ENCODE measurements at regions not wholly inside any gene's neighbourhood (a gene's known extent, or its start where the extent isn't known, plus 50 kb on each side); places are given as distances from the start of the nearest gene placed in this dataset.

DNA sequence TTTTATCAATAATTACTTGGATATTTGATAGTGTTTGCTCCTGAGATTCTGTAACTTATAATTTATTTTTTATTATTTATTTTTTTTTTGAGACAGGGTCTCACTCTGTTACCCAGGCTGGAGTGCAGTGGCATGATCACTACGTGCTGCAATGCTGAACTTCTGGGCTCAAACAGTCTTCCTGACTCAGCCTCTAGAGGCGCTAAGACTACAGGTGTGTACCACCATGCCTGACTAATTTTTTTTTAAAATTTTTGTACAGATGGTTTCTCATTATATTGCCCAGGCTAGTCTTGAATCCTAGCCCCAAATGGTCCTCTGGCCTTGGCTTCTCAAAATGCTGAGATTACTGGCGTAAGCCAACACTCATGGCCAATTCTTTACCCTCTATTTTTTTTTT is 845.5 kb upstream of the ADGRL4 start:
- DNase-seq (ENCODE audit: low read depth), result no peak

DNA sequence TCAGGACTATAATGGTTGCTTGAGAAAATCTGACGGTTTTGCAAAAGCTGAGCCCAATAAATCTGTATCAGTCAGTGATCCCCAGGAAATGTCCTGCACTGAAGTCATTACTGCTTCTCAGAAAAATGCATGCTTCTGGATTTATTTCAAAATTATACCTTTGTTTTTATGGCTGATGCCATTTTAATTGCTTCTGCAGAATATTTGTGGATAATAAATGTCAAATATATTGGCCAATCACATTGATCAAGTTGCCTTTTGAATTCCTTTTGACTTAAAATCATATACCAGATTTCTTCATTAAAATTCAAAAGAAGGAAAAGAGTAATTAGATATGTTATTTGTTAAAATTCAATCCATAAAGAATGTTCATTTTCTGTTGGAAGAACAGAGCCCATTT is 842.9 kb upstream of the ADGRL4 start:
- no peak for DNase-seq (ENCODE audit: low read depth)

DNA sequence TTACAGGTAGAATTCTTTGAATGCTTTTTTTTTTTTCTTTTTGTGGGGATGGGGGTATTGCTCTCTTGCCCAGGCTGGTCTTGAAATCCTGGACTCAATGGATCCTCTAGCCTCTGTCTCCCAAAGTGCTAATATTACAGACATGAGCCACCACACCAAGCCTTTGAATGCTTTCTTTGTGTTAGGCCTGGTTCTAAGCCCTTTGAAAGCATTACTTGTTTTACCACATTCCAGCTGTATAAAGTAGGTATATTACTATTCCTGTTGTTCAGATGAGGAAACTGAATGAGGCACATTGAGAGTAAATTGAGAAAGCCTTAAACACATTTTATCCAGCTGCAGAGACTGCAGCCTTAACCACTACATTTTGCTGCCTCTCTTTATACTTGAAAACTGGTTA is 841.8 kb upstream of the ADGRL4 start:
- DNase-seq (ENCODE audit: low read depth), result no peak

DNA sequence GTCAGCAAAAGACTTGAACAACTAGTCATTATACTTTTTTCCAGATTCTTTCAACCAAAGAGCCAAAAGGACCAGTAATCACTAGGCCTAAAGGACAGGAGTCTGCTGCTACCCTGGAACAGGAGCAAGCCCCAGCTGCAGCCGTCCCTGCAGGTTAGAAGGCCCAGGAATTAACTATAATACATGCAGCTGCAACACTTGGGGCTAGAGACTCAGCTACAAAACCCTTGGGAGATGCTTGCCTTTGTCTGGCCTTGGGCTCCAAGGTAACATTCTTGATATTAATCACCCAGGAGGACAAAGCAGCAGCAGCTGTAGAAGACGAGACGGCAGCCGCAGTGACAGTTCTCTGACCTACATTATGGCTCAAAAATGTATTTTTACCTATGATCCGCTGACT is 841.2 kb upstream of the ADGRL4 start:
- no peak for DNase-seq (ENCODE audit: low read depth)

DNA sequence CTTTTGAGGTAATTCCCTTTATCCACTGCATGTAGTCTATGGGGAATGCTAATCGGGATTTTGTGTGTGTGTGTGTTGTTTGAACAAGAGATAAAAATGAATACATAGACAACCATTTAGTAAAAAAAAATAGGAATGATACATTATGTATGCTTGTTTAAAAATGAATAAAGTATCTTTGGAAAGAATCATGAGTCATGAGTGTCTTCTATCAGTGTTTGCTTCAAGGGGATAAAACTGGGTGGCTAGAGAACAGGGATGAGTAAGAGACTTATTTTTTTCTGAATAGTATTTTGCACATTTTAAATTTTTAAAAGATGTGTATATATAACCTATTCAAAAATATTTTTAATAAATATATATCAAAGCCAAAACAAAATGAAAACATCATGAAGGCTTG is 839.4 kb upstream of the ADGRL4 start:
- DNase-seq (ENCODE audit: low read depth), result no peak

DNA sequence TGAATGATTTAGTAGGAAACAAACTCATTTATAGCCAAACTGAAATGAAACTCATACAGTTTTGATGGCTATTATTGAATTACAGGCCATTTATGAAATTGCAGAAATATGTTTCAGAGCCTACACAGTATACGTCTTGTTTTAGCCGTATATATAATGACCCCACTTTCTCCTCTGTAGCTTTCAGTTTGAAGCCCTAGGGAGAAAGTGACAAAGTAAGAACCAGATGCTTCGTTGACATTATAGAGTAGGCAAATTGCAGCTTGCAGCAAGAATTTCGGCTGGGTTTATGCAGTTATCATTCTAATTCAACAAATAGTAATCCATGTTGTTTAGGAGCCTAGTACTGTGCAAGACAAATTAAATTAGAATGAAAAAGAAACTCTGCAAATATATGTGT is 836.3 kb upstream of the ADGRL4 start:
- DNase-seq (ENCODE audit: low read depth), result no peak

DNA sequence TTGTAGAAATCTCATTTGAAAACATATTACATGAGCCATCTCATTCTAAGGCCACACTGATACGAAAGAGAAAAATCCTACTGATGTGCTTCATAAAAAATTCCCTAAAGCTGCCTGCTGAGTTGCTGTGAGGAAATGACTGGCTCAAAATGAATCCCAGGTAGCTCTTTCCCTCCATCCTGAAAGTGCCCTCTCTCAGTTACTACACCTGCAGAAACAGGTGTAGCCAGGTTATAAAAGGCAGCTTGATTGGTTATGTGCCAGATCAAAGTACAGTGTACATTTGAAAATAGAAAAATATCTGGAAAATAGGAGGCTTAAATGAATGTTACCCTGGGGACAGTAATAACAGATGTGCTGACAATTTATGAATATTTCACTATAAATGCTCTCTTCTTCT is 833.4 kb upstream of the ADGRL4 start:
- DNase-seq (ENCODE audit: low read depth), result no peak

DNA sequence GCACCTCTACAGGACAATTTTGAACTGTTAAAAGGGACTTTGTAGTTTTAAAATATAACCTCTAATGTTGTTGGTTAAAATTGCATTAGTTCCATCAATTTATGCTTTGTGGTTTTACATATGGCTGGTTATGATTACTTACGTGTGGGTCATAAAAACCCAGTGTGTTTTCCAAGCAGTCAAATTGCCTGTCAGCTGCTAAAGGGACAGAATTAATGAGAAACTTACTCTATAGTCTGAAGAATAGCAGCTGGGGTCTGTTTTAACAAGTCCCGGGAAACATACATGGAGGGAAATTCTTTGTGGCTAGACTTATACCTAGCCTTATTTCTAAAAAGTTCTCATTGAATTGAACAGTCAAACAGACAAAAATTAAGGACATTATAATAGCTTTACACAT is 820.9 kb upstream of the ADGRL4 start:
- DNase-seq (ENCODE audit: low read depth), result no peak

DNA sequence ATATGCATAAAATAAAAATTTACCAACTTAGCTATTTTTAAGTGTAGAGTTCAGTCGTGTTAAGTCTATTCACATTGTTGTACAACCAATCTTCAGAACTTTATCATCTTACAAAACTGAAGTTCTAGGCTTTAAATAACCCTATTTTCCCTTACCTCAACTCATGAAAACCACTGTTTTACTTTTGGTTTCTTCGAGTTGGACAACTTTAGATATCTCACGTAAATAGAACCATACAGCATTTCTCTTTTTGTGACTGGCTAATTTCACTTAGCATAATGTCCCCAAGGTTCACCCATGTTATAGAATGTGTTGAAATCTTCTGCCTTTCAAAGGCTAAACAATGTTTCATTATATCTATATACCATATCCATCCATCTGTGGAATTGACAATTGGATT is 819.0 kb upstream of the ADGRL4 start:
- DNase-seq (ENCODE audit: low read depth), result no peak

DNA sequence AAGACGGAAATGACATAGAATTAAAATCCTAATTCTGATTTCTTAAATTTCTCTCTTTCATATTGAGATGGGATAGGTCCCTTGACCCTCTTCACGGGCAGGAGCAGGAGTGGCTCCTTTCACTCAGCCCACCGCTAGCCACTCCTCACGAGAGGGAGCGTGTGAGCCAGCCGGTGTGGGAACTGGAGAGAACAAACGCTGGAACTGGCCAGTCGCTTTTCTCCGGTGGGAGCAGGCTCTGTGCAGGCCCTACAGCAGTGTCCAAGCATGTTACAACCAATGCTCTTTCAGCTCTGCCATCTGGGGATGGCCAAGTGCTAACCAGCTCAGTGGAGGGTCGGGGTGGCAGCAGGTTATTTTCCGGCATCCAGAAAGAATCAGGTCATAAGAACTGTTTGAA is 815.5 kb upstream of the ADGRL4 start:
- DNase-seq (ENCODE audit: low read depth), result no peak

DNA sequence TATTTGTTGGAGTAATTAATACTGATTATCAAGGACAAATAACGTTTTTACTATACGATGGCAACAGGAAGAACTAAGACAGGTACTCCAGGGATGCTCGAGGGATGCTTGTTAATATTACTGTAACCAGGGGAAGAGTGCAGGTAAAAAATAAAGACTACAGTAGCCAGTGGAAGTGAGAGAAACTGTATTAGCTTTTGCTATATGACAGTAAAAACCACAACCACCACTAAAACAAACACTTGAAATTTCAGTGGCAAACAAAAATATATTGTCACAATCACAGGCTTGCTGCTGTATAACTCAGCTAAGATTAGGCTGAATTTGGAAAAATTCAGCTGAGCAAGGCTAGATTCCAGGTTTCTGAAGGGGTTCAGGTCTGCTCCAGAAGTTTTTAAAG is 812.6 kb upstream of the ADGRL4 start:
- DNase-seq (ENCODE audit: low read depth), result no peak

DNA sequence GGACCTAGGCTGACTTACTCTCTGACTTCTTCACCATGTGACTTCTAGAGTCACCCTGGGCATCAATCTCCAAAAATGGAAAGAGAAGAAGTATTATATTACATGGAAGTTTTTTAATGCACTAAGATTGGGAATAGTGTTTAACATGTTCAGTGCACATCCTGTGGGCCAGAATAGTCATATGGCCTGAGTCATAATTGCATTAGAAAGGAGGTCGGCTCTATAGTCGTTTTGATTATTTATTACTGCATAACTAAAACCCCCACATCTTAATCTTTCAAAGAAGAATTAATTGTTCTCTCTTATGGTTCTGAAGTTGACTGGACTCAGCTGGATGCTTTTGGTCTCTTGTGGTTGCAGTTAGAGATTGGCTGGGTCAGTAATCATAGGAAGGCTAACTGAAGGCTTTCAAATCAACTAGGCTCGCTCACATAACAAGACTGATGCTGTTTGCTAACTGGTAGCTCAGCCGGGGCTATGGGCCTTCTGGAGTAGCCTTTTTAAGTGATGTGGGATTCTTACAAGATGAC is 810.6 kb upstream of the ADGRL4 start:
- no peak for DNase-seq (ENCODE audit: low read depth)

DNA sequence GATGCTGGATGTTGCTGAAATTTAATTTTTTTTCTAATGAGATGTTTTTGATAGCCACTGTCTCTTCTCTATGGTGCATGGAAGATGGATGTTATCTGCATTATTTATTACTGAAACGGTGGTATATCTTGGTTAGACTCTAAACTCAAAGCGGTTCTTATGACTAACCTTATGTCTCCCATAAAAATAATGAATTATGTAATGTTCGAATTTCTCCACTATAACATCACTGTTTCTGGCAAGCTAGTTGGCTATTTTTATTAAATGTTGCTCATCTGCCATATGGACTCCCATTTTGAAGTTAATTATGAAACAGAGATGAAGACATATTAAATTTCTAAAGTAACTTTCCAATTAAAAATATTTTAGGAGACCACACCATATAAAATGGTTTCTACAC is 808.6 kb upstream of the ADGRL4 start:
- no peak for DNase-seq (ENCODE audit: low read depth)

DNA sequence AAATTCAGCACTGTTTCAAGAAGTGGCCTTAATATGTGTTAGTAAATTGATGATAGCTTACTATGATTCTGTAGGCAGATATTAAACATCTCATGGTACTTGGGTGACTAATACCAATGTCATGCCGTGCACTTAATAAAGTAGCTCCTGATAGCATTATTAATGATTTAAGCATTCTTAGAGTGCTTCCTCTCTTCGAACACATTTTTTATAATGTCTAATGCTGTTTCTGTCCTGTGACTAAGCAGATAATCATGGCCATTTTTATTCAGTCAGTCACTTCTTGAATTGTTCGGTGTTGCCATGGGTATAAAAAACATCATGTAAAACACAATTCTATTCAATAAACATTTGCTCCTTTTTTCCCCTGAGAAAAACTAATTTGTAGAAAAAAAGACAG is 804.6 kb upstream of the ADGRL4 start:
- DNase-seq (ENCODE audit: low read depth), result peak; percentile 24

DNA sequence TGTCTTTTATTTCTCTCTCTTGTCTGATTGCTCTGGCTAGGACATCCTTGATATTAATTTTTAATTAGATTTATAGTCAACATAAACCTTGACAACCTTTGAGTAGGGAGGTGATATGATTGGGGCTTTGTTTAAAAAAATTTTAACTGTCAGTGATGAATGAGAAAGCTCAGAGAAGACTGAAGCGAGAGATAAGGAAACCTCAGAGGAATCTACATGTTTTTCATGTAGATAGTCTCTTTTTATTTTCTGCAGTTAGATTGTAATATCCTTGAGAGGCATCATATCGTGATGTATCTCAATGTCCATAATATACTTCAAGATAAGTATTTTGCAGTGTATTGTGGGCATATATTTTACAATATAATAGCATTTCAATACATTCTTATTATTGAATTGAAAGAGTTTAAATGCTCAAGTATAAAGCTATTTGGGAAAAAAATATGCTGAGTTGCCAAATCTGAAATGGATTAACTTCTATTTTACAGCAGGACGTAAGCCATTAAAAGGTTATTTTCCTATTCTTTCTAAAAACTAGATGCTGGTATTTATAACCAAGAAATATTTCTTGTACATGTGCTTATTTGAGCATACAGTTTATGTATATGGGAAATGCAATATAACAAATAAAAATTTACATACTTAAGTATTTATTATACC is 802.4 kb upstream of the ADGRL4 start:
- no peak for DNase-seq (ENCODE audit: low read depth)

DNA sequence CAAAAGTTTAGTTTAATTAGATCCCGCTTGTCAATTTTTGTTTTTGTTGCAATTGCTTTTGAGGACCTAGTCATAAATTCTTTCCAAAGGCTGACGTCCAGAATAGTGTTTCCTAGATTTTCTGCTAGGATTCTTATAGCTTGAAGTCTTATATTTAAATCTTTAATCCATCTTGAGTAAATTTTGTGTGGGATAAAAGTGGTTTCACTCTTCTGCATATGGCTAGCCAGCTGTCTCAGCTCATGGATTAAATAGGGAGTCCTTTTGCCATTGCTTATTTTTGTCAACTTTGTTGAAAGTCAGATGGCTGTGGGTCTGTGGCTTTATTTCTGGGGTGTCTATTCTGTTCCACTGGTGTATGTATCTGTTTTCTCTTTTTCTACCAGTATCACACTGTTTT is 801.3 kb upstream of the ADGRL4 start:
- no peak for DNase-seq (ENCODE audit: low read depth)

DNA sequence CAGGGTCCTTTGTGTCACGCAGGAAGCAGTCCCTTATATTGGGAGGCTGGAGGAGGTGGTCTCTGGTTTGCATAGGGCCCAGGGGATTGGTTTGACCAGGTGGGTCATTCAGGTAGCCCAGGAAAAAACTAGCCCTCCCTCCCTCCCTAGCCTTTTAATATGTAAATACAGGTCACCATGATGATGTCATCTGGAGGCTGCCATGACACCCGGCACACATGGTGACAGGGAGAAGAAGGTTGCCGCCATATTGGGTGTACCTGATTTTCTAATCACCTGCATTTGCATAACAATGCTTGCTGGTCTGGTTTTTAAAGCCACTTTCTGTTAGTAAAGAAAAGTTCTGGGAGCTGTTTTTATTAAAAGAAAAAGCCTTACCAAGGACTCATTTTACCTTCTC is 791.0 kb upstream of the ADGRL4 start:
- no peak for DNase-seq (ENCODE audit: low read depth)

DNA sequence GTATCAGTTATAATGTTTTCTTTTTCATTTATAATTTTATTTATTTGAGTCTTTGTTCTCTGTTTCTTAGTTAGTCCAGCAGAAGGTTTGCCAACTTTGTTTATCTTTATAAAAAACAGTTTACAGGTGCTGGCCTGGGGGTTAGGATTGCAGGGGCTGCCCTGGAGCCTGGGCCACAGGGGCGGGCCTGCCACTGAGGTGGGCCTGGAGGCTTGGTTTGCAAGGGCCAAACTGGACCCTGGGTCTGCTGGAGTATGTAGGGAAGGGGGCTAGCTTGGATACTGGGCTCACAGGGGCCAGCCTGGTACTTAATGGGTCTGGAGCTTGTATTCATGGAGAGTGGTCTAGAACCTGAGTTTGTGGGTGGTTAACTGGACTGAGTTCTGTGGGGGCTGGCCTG is 789.9 kb upstream of the ADGRL4 start:
- DNase-seq (ENCODE audit: low read depth), result no peak

DNA sequence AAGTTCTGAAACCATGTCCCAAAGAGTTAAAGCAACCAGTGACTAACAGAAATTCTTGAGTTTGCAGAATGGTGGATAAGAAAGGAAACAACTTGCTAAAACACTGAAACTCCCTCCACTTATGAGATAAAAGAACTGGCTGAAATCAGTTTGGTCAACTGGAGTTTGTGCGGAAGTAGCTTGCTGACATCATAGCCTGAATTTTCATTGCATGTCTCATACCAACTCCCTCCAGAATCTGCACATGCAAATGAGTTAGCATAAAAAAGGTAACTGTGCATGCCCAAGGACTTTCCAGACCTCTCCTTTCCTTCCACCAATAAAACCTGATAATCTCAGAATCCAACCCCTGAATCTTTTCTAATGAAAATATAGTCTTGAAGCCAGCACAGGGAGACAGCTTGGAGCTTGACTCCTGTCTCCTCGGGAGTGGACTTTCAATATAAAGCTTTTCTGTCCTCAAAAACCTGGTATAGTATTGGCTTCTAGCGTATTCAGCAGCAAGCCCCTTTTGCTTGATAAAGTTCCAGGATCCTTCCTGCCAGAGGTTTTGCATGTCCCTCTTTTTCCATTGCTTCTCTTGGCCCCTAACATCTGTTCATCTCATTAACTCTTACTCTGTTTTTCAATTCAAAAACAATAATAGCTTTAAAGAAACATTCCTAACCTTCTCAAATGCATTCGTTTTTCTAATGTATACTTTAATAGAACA is 785.8 kb upstream of the ADGRL4 start:
- DNase-seq (ENCODE audit: low read depth), result peak; percentile 8

DNA sequence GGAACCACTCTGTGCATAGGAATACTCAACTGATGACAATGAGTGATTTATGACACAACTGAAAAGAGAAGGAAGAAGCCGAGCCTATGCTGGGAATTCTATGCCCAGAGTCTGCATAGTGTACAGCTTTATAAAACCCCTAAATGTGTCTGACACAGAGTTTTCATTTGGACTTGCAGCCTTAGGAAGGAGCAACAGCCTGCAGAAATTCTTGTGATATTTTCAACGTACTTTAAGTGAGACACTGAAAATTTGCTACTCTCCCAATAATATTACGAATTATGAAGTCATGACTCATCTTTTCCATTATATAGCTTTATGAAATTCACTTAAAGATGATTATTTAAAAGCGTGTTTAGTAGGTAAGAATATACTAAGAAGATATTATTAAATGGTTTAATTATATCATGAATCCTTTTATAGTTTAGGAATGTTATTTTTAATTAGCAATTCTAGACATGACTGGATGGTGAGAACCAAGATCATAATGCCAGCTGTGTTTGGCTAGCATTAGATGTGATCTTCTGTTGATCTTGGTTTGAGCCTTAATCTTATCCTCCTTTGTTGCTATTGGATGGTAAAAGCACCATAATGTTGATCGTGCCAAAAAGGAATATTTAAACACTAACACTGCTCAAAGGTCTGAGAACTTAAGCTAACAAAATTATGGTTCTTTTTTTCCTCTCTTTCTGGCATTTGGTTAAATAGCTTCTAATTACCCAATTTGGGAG is 785.1 kb upstream of the ADGRL4 start:
- no peak for DNase-seq (ENCODE audit: low read depth)

DNA sequence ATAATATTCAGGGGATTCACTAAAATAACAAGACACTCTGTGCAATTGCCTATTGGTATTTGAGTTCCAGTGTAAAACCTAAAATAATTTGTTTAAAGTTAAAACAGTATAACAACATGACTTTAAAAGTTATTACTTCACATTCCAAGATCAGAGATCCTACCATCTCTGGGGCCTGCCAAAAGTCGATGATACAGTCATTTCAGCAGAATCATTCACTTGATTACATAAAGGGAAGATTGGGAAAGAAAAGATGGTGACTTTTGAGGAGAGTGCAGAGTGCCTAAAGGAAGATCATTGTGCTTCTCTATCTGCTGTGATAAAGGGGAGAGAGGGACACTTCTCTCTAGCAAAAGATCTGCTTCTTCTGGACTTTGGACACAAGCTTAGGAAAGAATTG is 784.4 kb upstream of the ADGRL4 start:
- DNase-seq (ENCODE audit: low read depth), result no peak

DNA sequence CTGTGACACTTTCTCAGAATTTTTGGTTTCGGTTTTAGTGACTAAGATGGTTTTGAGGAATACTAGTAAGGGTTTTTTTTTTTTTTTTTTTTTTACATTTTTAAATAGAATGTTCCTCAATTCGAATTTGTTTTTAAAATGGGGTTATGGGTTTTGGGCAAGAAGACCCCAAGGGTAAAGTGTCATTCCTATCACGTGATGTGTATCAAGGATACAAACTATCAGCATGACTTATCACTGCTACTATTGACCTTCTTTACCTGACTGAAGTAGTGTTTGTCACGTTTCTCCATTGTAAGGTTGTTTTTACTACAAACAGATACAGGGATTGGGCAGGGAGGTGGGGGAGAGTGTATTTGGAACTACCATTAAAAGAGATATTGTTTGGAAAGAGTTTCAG is 781.1 kb upstream of the ADGRL4 start:
- no peak for DNase-seq (ENCODE audit: low read depth)

DNA sequence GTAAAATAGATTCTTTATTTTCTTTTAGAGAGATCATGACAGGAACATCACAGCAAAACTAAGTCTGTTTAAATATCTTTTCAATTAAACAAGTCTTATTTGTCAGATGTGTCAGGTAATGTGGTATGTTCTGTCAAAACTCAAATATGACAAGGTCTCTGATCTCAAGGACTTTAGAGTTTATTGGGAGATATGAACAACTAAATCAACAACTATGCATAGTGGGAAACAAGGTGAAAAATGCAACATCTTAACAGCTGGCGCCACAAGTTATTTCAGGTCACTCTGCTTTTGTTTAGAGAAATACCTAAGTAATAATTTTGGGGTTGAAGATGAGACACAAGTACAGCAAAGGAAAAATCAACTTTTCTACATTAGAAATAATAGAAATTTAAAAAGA is 779.4 kb upstream of the ADGRL4 start:
- no peak for DNase-seq (ENCODE audit: low read depth)
